ENCODE measurements at regions not wholly inside any gene's neighbourhood (a gene's known extent, or its start where the extent isn't known, plus 50 kb on each side); places are given as distances from the start of the nearest gene placed in this dataset.

DNA sequence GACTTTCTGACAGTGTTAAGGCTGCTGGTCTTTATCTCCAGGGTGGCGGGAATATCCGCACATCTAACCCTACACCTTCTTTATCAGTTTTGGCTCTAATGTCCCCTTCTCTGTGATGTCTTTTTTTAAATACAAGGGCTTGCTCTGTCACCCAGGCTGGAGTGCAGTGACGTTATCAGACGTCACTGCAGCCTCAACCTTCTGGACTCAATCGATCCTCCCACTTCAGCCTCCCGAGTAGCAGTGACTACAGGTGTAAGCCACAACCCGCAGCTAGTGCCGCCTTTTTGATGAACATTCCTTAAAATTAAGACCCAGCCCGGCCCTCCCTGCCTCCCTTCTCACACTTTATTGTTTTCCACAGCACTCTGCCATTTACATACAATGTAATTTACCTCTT lies 120.1 kb upstream of the CDH4 start:
- Histone ChIP-seq H3K36me3 (ENCODE audit: control insufficient read depth in 2 of 4, insufficient read depth in 4 of 4, low read length in 3 of 4) (no peaks in the 10 kb centered on the region), H4K5ac (ENCODE audit: insufficient read length, low read depth, low read length) (no peak overlapping the region), H2BK5ac (ENCODE audit: low read depth, low read length) (no peak overlapping the region), H3K27me3 (replicated peaks in 1 of 4; ENCODE audit: control insufficient read depth in 3 of 4, extremely low read depth in 1 of 4, insufficient read depth in 3 of 4, low read length in 3 of 4) (peaks cover 0 to 41% (median 25%) of the 10 kb centered on the region in 4 experiments; a peak in 5 of 7 replicates), H4K8ac (ENCODE audit: extremely low read depth, insufficient read depth, low read length) (no peak overlapping the region), H3K14ac (ENCODE audit: insufficient read length) (no peak overlapping the region), H3K4me1 (replicated peaks in 1 of 4; ENCODE audit: control insufficient read depth in 3 of 4, insufficient read depth in 4 of 4, low read length in 3 of 4) (no peaks in the 10 kb centered on the region), H3K27ac (ENCODE audit: low read depth, low read length) (no peak overlapping the region), H3K56ac (replicated peaks; ENCODE audit: insufficient read length, low read depth, low read length) (no peak overlapping the region), H4K20me1 (replicated peaks in 1 of 2; ENCODE audit: control insufficient read depth in 1 of 2, insufficient read depth in 2 of 2, low read length in 2 of 2) (peaks cover 0 to 4% of the 10 kb centered on the region in 2 experiments), H3K79me2 (ENCODE audit: control insufficient read depth in 1 of 2, insufficient read depth in 2 of 2, low read length in 2 of 2) (no peaks in the 10 kb centered on the region), H3K23ac (ENCODE audit: insufficient read length) (no peak overlapping the region), H3K9ac (replicated peaks in 1 of 4; ENCODE audit: extremely low read depth in 1 of 4, low read depth in 3 of 4, low read length in 3 of 4) (no peak overlapping the region), H2AFZ (ENCODE audit: low read length) (no peak overlapping the region), H3K23me2 (ENCODE audit: low read depth, low read length) (no peaks in the 10 kb centered on the region), H3K18ac (ENCODE audit: extremely low read depth, low read length) (no peak overlapping the region), H3K79me1 (ENCODE audit: low read depth, low read length) (no peaks in the 10 kb centered on the region), H3K9me3 (ENCODE audit: insufficient read depth in 2 of 2, low read depth in 1 of 2, low read length in 1 of 2) (no peaks in the 10 kb centered on the region), H2BK12ac (ENCODE audit: low read depth, low read length) (no peak overlapping the region), H4K91ac (replicated peaks; ENCODE audit: insufficient read length, low read length) (no peak overlapping the region), H2BK15ac (ENCODE audit: low read length) (no peak overlapping the region), H3K4me2 (ENCODE audit: insufficient read depth in 1 of 2, low read depth in 2 of 2, low read length in 2 of 2) (no peak overlapping the region), H3K4me3 (ENCODE audit: extremely low read depth in 1 of 4, insufficient read depth in 2 of 4, low read depth in 3 of 4, low read length in 4 of 4) (no peak overlapping the region), H2BK20ac (ENCODE audit: low read length) (no peak overlapping the region), H2AK5ac (ENCODE audit: low read depth, low read length) (no peak overlapping the region), H2BK120ac (replicated peaks; ENCODE audit: low read depth, low read length) (no peak overlapping the region), H3K4ac (replicated peaks; ENCODE audit: insufficient read length, low read depth, low read length) (no peak overlapping the region)
- ChIA-PET POLR2A (ENCODE audit: partially characterized antibody) (no interaction called here), CTCF (ENCODE audit: partially characterized antibody) (no interaction called here)
- no peak for FAIRE-seq
- 94% methylated on average over 9 of the region's 9 CpGs; no CpG with 5 or more reads in 1 of the 2 experiments for WGBS, 2 experiments (ENCODE audit: extremely low coverage in 1 of 2, insufficient coverage in 1 of 2, insufficient read length in 1 of 2, insufficient replicate concordance in 2 of 2, low coverage in 1 of 2, low lambda C conversion rate in 2 of 2, missing lambda C conversion rate in 1 of 2)
- no peak for DNase-seq (ENCODE audit: low read depth in 1 of 2, low spot score in 2 of 2)
- TF ChIP-seq BRCA1 (IDR thresholded peaks at IDR 0.05; ENCODE audit: low read depth, low read length) (no peak), POLR2AphosphoS5 (IDR thresholded peaks at IDR 0.05; ENCODE audit: low read depth, low read length) (no peak), SIN3A (conservative IDR thresholded peaks at IDR 0.05 in 1 of 2, IDR thresholded peaks at IDR 0.05 in 1 of 2; ENCODE audit: low read depth in 1 of 2, low read length in 2 of 2) (no peak), MAFK (IDR thresholded peaks at IDR 0.05; ENCODE audit: low read depth, low read length) (no peak), ASH2L (IDR thresholded peaks at IDR 0.05; ENCODE audit: low read length) (no peak), CBX5 (IDR thresholded peaks at IDR 0.05; ENCODE audit: low read depth, low read length) (no peak), TAF1 (IDR thresholded peaks at IDR 0.05; ENCODE audit: low read depth, low read length) (no peak), PHF8 (conservative IDR thresholded peaks at IDR 0.05; ENCODE audit: low read depth, low read length) (no peak), RXRA (IDR thresholded peaks at IDR 0.05; ENCODE audit: insufficient read depth, low read depth, low read length) (no peak), CREB1 (IDR thresholded peaks at IDR 0.05) (no peak), EP300 (IDR thresholded peaks at IDR 0.05; ENCODE audit: borderline replicate concordance in 1 of 2, low read depth in 2 of 2, low read length in 2 of 2) (no peak), NRF1 (IDR thresholded peaks at IDR 0.05; ENCODE audit: low read depth, low read length) (no peak), SIX5 (IDR thresholded peaks at IDR 0.05; ENCODE audit: low read depth, low read length) (no peak)
- TF ChIP-seq, protein P1, sequence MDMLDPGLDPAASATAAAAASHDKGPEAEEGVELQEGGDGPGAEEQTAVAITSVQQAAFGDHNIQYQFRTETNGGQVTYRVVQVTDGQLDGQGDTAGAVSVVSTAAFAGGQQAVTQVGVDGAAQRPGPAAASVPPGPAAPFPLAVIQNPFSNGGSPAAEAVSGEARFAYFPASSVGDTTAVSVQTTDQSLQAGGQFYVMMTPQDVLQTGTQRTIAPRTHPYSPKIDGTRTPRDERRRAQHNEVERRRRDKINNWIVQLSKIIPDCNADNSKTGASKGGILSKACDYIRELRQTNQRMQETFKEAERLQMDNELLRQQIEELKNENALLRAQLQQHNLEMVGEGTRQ (IDR thresholded peaks at IDR 0.05; ENCODE audit: low read length): no peak

All from H1 (cell line).